ENCODE measurements at regions not wholly inside any gene's neighbourhood (a gene's known extent, or its start where the extent isn't known, plus 50 kb on each side); places are given as distances from the start of the nearest gene placed in this dataset.

DNA sequence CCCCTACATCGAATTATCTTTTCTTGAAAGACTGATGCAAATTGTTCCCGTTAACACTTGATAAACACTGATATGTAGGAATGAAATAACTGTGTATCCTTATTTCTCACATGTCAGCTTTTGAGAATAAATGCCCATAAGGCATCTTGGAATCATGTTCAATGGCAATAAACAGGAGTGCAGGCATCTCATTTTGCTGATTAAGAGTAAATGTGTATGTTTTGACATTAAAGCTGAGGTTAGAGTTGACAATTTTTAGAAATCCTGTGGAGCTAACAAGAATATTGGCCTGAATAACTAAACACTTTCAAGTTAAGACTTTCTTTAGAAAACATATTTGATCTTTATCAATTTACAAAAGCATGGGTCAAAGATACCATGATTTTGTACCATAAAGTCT lies 646.2 kb upstream of the MIR17HG start:
- H3K4me3 ChIP-seq (replicated peaks; ENCODE audit: insufficient read depth, low read length) = no peak overlapping the region
- H3K27me3 ChIP-seq (ENCODE audit: insufficient read depth, poor library complexity, severe bottlenecking) = no peaks in the 10 kb centered on the region
- no peak overlapping the region for H3K27ac ChIP-seq (replicated peaks)
- TF ChIP-seq POLR2AphosphoS5 (IDR thresholded peaks at IDR 0.05; ENCODE audit: low read depth) = no peak
- TF ChIP-seq SPI1 (IDR thresholded peaks at IDR 0.05; ENCODE audit: borderline replicate concordance, low read depth) = no peak
- TF ChIP-seq, protein P1, sequence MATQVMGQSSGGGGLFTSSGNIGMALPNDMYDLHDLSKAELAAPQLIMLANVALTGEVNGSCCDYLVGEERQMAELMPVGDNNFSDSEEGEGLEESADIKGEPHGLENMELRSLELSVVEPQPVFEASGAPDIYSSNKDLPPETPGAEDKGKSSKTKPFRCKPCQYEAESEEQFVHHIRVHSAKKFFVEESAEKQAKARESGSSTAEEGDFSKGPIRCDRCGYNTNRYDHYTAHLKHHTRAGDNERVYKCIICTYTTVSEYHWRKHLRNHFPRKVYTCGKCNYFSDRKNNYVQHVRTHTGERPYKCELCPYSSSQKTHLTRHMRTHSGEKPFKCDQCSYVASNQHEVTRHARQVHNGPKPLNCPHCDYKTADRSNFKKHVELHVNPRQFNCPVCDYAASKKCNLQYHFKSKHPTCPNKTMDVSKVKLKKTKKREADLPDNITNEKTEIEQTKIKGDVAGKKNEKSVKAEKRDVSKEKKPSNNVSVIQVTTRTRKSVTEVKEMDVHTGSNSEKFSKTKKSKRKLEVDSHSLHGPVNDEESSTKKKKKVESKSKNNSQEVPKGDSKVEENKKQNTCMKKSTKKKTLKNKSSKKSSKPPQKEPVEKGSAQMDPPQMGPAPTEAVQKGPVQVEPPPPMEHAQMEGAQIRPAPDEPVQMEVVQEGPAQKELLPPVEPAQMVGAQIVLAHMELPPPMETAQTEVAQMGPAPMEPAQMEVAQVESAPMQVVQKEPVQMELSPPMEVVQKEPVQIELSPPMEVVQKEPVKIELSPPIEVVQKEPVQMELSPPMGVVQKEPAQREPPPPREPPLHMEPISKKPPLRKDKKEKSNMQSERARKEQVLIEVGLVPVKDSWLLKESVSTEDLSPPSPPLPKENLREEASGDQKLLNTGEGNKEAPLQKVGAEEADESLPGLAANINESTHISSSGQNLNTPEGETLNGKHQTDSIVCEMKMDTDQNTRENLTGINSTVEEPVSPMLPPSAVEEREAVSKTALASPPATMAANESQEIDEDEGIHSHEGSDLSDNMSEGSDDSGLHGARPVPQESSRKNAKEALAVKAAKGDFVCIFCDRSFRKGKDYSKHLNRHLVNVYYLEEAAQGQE (IDR thresholded peaks at IDR 0.05; ENCODE audit: insufficient replicate concordance, low read depth) = no peak
- no peak for TF ChIP-seq GABPA (IDR thresholded peaks at IDR 0.05; ENCODE audit: low read depth)
- TF ChIP-seq, protein P2, sequence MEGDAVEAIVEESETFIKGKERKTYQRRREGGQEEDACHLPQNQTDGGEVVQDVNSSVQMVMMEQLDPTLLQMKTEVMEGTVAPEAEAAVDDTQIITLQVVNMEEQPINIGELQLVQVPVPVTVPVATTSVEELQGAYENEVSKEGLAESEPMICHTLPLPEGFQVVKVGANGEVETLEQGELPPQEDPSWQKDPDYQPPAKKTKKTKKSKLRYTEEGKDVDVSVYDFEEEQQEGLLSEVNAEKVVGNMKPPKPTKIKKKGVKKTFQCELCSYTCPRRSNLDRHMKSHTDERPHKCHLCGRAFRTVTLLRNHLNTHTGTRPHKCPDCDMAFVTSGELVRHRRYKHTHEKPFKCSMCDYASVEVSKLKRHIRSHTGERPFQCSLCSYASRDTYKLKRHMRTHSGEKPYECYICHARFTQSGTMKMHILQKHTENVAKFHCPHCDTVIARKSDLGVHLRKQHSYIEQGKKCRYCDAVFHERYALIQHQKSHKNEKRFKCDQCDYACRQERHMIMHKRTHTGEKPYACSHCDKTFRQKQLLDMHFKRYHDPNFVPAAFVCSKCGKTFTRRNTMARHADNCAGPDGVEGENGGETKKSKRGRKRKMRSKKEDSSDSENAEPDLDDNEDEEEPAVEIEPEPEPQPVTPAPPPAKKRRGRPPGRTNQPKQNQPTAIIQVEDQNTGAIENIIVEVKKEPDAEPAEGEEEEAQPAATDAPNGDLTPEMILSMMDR (IDR thresholded peaks at IDR 0.05; ENCODE audit: insufficient read depth, low read length) = no peak
- DNase-seq (ENCODE audit: low read depth in 1 of 2, low spot score in 1 of 2) = no peak

DNA sequence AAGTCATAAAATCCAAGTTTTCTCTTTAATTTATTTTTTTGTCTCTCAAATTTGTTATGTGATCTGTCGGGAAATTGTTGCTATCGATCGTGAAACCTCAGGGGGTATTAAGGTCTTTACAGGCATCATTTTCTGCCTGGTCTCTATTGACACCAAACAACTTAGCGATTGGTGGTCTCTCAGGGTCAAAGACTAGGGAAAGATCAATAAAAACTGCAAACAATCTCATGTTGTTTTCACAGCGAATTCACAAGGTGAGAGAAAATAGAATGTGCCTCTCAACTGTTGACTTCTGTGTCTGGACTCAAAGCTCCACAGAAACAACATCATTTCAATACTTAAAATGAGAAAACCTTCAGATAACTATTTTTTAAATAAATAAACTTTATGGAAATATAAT lies 645.4 kb upstream of the MIR17HG start:
- H3K27me3 ChIP-seq (ENCODE audit: insufficient read depth, poor library complexity, severe bottlenecking) = no peaks in the 10 kb centered on the region
- TF ChIP-seq GABPA (IDR thresholded peaks at IDR 0.05; ENCODE audit: low read depth) = no peak
- TF ChIP-seq, protein P1 (IDR thresholded peaks at IDR 0.05; ENCODE audit: insufficient replicate concordance, low read depth) = no peak
- no peak for TF ChIP-seq SPI1 (IDR thresholded peaks at IDR 0.05; ENCODE audit: borderline replicate concordance, low read depth)
- TF ChIP-seq, protein P2 (IDR thresholded peaks at IDR 0.05; ENCODE audit: insufficient read depth, low read length) = no peak
- no peak for TF ChIP-seq POLR2AphosphoS5 (IDR thresholded peaks at IDR 0.05; ENCODE audit: low read depth)
- H3K4me3 ChIP-seq (replicated peaks; ENCODE audit: insufficient read depth, low read length) = no peak overlapping the region
- no peak for DNase-seq (ENCODE audit: low read depth in 1 of 2, low spot score in 1 of 2)
- no peak overlapping the region for H3K27ac ChIP-seq (replicated peaks)

DNA sequence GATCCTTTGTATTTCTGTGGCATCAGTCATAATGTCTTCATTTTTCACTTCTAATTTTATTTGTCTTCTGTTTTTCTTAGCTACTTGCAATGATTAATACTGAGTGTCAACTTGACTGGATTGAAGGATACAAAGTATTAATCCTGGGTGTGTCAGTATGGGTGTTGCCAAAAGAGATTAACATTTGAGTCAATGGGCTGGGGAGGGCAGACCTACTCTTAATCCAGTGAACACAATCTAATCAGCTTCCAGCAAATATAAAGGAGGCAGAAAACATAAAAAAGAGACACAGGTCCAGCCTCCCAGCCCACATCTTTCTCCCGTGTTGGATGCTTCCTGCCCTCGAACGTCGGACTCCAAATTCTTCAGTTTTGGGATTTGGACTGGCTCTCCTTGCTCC lies 640.9 kb upstream of the MIR17HG start:
- Histone ChIP-seq H3K27ac (replicated peaks) (no peak overlapping the region), H3K27me3 (ENCODE audit: insufficient read depth, poor library complexity, severe bottlenecking) (no peaks in the 10 kb centered on the region), H3K4me3 (replicated peaks; ENCODE audit: insufficient read depth, low read length) (no peak overlapping the region)
- TF ChIP-seq, protein P2 (IDR thresholded peaks at IDR 0.05; ENCODE audit: insufficient read depth, low read length) = no peak
- TF ChIP-seq GABPA (IDR thresholded peaks at IDR 0.05; ENCODE audit: low read depth) (no peak), POLR2AphosphoS5 (IDR thresholded peaks at IDR 0.05; ENCODE audit: low read depth) (no peak)
- no peak for DNase-seq (ENCODE audit: low read depth in 1 of 2, low spot score in 1 of 2)

DNA sequence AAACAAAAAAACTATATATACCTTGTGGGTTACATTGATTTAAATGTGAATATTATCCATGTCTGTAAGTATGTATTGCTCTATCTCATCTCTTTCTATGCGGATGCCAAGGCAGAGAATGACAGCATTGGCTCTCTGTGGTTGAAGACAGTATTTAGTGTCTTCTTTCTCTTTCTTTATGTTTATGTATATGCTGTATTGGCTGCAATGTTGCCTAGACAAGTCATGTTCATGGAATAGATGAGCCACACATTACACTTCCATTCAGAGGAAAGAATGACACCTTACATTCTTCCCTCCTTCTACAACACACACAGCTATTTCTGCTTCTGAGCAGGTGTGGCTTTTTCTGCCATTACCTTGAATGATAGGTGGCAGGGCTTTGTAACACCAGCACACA lies 639.4 kb upstream of the MIR17HG start:
- H3K27ac ChIP-seq (replicated peaks) = no peak overlapping the region
- no peak overlapping the region for H3K4me3 ChIP-seq (replicated peaks; ENCODE audit: insufficient read depth, low read length)
- DNase-seq (ENCODE audit: low read depth in 1 of 2, low spot score in 1 of 2) = no peak
- no peaks in the 10 kb centered on the region for H3K27me3 ChIP-seq (ENCODE audit: insufficient read depth, poor library complexity, severe bottlenecking)
- TF ChIP-seq POLR2AphosphoS5 (IDR thresholded peaks at IDR 0.05; ENCODE audit: low read depth) (no peak), SPI1 (IDR thresholded peaks at IDR 0.05; ENCODE audit: borderline replicate concordance, low read depth) (no peak), GABPA (IDR thresholded peaks at IDR 0.05; ENCODE audit: low read depth) (no peak)
- TF ChIP-seq, protein P1 (IDR thresholded peaks at IDR 0.05; ENCODE audit: insufficient replicate concordance, low read depth) = no peak
- TF ChIP-seq, protein P2 (IDR thresholded peaks at IDR 0.05; ENCODE audit: insufficient read depth, low read length) = no peak
